ENCODE measurements at regions not wholly inside any gene's neighbourhood (a gene's known extent, or its start where the extent isn't known, plus 50 kb on each side); places are given as distances from the start of the nearest gene placed in this dataset.

DNA sequence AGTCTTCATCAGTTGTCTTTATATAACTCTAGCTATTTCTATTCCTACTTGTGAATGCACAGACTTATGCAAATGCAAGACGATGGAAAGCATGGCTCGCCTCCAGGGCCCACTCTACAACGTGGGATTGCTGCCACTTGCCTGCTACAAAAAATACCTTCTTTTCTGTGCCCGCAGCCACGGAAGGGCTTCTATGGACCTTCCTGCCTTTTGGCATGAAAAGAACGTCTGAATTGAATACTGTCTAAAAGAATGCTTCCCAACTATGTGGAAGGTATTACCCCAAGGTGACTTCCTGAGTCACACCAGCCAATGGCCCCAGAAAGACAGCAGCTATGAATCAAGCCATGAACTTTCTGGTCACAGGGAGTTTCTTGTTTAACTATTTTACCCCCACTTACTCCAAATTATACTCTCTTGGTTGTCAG is 261.2 kb downstream of the HIVEP2 start:
- no peak for DNase-seq

DNA sequence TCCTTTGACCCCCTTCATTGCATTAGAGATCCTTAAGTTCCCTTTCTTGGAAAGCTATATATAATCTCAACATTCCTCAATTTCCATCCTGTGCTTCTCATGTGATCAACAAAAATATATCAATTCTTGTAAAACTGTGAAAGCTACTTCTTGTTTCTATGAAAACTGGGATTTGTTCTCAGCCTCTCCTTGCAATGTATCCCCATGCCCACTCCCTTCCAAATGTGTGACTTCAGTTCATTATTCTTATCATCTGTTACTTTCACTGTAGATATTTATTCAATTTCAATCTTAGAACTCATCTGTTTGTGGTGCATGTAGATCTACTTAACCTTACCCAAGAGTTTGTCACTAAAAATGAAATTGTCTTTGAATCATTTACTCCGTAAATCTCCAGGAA is 260.6 kb downstream of the HIVEP2 start:
- no peak for DNase-seq

DNA sequence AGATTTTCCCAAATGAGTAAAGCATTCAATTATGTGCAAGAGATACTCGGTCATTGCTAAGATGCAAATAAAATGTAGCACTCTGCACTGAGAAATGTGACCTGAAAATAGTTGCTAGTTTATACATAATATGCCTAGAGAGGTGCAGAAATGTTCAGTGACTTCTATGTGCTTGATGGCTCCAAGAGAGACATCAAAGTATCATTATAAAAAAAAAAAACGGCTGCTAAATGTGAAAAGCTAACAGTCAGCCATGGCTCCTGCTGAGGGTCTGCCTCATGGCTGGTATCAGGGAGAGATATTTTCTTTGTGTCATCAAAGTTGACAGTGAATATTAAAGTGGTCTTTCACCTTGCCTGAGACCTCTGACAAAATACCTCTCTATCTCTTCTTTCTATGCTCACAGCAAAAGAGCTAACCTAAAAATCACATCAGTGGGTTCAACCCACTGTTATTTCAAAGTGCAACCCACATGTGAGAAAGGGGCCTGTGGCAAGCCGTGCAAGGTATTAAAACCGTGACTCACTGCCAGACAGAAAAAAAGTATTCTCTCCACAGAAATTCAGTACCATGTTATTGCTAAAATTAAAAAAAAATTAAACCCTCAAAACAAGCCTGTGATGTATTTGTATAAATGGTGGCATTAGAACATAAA is 259.0 kb downstream of the HIVEP2 start:
- no peak for DNase-seq

DNA sequence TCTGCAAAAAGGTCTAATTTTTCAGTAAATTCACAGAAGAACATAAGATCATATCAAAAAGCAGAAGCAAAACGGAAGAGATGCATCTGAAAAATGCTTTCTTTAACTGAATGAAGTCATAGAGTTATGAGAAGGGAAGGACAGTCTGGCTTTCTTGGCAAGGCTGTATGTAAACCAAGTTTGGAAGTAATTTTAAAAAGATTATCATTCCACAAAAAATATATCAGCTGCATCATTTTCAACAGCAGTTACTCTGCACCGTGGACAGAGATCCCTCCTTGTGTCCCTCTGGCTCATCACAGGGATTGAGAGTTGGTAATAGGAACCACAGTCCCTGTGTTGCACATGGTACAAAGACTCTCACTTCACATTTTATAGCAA is 258.5 kb downstream of the HIVEP2 start:
- no peak for DNase-seq

DNA sequence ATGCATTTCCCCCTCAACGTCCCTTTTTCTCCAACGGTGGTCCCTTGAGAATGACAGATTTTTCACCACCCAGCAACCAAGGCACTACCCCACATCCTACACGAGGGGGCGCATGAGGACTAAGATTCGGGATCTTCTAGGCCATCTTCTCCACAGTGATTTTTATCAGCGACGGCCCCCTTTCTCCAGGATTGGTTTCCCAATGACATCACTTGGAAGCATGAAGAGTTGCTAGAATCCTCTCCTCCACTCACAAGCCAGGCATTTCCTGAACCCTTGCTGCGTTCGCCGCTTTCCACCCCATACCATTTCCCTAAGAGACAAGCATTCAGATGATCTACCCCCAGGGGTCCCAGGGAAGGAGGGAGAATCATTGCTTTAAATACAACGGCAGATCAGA is 252.0 kb downstream of the HIVEP2 start:
- DNase-seq: peak; percentile 80

DNA sequence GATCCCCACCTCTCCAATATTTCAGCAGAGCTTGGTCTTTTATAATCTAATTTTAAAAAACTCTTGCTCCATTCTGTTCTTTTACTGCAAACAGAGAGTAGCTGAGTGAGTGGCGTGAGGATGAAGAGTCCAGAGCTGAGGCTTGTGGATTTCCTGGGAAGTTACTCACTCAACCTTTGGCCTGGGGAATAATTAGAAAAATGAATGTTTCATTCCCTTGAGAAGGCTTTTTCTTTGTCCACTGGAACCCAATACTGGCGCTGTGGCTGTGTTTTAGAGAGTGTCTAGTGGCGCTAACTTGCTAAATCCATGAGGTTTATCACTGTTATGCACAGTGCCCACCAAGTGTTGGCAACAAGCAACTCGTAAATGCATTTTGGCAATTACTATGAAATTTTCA is 251.5 kb downstream of the HIVEP2 start:
- DNase-seq: no peak

DNA sequence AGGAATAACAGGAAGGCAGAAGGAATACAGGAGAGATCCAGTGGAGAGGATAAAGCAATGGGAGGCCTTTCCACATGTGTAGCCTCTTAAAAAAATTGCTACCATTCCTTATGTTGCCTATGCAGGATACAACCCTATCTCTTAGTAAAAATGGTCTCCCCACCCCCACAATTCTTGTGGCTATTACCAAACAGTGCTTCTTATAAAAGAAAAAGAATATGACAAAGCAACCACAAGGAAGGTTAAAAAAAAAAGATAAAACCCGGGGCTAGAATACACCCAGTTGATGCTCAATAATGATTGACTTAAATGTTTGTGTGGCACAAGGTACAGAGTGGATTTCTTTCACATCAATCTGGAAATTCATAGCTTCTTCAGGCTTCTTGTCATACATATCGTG is 250.9 kb downstream of the HIVEP2 start:
- no peak for DNase-seq

DNA sequence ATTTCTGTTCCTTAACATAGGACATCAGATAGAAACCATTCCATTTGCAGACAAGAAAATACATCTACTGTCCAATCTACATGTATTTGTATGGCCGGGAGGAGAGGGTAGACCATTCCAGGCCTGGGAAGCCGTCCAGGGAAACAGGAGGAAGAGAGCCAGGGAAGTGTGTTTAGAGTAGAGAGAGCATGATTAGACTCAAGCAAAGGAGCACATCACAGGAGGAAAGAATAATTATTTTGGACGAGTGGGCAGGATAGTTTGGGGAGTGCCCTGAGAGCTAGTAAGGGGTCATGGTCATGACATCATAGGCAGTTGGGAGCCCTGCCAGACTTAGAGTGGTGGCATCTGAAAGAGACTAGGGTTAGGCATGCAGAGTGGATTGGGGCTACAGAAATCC is 250.0 kb downstream of the HIVEP2 start:
- DNase-seq: no peak

DNA sequence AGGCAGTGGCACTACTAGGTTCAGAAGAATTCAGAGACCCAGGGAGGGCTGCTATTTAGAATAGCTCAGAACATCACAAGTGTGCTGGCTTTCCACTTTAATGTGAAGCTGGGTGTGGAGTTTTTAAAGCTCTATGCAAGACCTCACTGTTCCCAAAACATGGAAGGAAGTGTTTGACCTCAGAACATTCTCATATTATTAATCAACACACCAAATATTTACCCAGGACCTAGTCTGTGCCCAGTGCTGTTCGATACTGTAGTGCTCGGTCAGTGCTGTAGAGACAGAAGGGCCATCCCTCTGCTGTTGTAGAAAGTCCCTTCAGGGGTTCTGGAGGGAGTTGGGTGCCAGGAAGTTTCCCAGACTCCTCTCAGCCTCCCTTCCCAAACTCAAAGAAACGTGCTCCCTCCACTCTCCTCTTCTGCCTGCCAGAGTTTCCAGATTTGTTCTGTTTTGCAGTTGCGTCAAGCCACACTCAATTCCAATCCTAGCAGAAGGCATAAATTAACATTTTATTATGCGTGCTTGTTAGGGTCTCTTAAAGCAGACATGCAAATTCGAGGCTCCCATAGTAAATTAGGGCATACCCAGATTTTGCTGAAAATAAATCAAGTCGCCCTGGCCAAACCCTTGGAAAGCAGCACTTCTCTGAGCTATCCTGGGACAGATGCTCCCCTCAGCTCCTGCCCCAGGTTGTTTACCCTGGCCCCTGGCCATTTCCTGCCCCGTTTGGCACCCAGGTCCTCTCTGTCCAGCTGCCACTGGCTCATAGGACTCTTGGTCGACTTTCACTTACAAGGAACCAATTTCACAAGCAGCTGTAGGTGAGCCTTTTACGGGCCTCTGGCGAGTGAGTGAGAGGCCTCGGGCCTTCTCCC is 248.6 kb downstream of the HIVEP2 start:
- DNase-seq: no peak

DNA sequence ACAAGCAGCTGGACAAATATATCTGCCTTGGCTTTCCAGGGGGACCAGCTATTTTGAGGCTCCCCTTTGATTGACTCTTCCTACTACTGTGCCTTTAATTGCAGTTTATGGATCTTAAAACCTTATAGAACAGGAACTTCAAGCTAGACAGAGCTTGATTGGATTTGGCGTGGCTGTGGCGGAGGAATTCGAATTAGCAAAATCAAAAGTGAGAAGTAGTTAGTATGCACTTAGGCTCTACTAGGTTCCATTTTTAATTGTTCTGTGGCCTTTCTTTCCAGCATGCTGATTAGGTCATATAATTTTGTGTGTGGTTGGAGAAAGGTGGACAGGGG is 248.0 kb downstream of the HIVEP2 start:
- DNase-seq: no peak

DNA sequence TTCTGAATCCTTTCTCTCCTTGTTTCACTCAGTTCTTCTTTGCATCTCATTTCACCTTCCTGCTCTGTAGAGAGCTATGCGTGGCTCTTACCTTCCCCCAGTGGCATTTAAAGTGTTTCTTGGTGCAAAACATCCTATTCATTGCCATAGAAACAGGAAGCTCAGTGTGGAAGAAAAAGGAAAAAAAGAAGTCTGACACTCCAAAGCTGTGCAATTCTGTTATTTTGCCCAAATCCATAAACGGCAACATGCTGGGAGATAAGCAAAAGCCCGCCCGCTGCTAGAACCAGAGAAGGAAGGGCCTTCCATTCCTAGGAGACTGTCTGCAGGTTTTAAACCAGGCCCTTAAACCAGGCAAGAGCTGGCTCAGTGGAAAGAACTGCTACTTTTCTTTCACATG is 247.1 kb downstream of the HIVEP2 start:
- DNase-seq: no peak

DNA sequence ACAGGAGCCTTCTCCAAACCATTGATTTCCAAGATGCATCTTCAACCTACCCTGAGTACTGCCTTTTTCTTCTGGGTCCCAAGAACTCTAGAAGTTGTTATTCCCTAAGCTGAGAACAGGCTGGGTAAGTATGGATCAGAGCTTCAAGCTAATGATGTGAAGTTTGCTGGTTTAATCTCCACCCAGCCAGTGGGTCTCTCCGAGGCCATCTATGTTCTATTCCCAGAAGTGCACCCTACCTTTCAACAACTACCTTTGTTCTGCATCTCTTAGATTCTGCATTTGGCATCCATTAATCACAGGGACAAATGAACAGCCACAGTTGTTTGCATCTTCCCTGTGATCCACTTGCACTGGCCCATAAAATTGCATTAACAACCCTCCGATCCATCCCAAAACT is 246.2 kb downstream of the HIVEP2 start:
- no peak for DNase-seq

DNA sequence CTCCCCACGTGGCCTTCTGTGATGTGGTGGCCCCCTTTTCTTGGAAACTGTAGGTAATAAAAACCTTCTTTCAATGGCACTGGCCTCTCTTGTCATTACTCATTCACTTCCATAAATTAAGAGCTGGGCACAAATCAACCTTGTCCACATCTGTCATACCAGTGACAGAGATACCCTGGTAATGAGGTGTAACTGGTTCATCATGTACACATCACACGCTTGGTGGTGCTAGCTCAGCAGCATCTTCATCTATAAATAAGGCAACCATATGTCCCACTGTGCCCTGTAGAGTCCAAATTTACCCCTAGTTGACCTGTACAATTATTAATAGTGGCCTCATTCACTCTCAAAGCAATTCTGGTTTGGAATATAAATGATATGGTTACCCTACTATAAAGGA is 245.6 kb downstream of the HIVEP2 start:
- DNase-seq: no peak

DNA sequence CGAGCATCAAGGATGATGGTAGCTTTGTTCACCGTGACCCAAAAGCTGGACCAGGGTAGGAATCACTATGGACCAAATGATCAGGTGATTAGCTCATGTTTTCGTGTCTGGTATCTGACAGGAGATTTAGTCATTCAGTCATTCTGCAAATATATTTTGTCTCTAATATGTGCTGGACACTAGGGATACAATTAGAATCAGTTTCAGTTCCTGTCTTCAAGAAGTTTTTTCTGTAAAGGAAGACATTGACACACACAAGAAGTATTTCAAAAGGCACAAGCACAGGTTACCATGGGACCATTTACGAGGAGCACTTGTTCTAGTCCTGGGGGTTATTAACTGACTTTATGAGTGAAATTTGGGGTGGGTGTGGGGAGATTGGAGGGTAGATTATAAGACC is 244.9 kb downstream of the HIVEP2 start:
- DNase-seq: no peak

DNA sequence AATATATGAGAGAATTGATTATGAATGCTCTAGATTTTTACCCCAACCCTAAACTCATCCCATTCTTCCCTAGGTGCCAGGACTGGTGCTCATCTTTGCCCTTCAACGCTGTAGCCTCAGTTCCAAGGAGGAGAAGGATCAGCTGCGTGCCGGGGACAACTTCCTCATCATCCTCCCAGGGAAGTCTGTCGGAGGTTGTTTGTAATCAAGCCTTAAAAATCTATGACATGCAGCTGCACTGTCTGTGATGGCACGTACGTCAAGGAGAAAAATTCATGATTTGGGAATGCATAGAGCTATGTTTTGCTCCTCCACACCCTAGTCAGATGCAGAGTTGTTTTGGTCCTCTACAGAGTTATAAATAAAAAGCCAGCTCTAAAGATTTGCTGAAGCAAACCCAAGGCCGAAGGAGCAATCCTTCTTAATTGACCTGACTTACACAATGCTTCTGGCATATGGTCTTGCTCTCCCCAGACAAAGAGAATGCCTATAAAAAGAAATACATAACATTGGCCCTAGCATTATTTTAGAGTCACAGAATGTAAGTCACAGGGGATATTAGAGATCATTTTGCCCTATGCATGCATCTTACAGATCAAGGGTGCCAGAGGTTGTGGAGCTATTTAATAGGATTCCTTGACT is 244.2 kb downstream of the HIVEP2 start:
- no peak for DNase-seq

Data from activated CD8-positive, alpha-beta memory T cell treated with anti-CD3 and anti-CD28 coated beads, Interleukin-2, amount 50 U/mL, for 48 hours (primary cell).